Panc1 (cell line): ENCODE measurements at regions not wholly inside any gene's neighbourhood (a gene's known extent, or its start where the extent isn't known, plus 50 kb on each side); places are given as distances from the start of the nearest gene placed in this dataset.

Experiments used
- POLR2AphosphoS5 ChIP-seq: IDR thresholded peaks from 2 replicates; pipeline ENCODE4 v1.6.1; 2012; ENCODE audit warnings: mild to moderate bottlenecking, low read depth, low read length, moderate library complexity
- TF ChIP-seq, protein P1 (sequence below): fragments of 450-650 bp; IDR thresholded peaks from 2 replicates; pipeline ENCODE4 v1.5.1; 2017; ENCODE audit warnings: mild to moderate bottlenecking

DNA sequence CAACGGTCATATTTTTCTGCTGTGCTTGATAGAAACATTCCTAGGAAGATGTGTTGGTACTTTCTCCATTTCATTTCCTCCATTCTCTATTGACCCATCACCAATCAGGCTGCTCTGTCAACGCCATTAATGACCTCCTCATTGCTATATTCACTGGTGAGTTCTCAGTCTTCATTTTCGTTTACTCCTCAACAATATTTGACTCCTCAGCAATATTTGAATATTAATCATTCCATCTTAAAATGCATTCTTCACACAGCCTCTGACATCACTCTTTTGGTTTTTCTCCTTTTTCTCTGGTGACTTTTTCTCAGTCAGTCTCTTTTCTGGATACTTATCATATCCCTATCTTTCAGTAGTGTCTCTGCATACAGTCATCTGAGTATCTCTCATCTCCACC, 323.5 kb upstream of the CRIM1 start:
- TF ChIP-seq, protein P1, sequence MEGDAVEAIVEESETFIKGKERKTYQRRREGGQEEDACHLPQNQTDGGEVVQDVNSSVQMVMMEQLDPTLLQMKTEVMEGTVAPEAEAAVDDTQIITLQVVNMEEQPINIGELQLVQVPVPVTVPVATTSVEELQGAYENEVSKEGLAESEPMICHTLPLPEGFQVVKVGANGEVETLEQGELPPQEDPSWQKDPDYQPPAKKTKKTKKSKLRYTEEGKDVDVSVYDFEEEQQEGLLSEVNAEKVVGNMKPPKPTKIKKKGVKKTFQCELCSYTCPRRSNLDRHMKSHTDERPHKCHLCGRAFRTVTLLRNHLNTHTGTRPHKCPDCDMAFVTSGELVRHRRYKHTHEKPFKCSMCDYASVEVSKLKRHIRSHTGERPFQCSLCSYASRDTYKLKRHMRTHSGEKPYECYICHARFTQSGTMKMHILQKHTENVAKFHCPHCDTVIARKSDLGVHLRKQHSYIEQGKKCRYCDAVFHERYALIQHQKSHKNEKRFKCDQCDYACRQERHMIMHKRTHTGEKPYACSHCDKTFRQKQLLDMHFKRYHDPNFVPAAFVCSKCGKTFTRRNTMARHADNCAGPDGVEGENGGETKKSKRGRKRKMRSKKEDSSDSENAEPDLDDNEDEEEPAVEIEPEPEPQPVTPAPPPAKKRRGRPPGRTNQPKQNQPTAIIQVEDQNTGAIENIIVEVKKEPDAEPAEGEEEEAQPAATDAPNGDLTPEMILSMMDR, result no peak
- TF ChIP-seq POLR2AphosphoS5, result no peak
